ENCODE measurements at regions not wholly inside any gene's neighbourhood (a gene's known extent, or its start where the extent isn't known, plus 50 kb on each side); places are given as distances from the start of the nearest gene placed in this dataset.

DNA sequence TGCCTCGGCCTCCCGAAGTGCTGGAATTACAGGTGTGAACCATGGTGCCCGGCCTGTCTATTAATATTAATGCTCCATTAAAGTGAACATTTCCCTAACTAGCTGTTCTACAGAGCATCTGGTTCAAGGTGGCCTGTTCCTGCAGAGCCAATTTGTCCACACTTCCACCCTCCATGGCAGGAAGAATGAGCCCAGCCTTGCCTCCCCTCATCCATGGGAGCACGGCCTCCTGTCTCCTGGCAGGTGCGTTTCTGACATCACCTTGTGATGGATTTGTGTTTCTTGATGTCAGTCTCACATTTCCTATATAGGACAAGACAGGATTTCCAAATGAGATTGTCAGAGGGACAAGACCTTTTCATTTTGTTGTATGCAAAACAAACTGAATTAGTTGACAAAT lies 105.7 kb upstream of the FRMD1 start:
- POLR2A ChIA-PET: no interaction called here
- CTCF ChIA-PET: no interaction called here
- DNase-seq (ENCODE audit: extremely low spot score): no peak
- TF ChIP-seq, protein P1, sequence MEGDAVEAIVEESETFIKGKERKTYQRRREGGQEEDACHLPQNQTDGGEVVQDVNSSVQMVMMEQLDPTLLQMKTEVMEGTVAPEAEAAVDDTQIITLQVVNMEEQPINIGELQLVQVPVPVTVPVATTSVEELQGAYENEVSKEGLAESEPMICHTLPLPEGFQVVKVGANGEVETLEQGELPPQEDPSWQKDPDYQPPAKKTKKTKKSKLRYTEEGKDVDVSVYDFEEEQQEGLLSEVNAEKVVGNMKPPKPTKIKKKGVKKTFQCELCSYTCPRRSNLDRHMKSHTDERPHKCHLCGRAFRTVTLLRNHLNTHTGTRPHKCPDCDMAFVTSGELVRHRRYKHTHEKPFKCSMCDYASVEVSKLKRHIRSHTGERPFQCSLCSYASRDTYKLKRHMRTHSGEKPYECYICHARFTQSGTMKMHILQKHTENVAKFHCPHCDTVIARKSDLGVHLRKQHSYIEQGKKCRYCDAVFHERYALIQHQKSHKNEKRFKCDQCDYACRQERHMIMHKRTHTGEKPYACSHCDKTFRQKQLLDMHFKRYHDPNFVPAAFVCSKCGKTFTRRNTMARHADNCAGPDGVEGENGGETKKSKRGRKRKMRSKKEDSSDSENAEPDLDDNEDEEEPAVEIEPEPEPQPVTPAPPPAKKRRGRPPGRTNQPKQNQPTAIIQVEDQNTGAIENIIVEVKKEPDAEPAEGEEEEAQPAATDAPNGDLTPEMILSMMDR (IDR thresholded peaks at IDR 0.05; ENCODE audit: control extremely low read depth, extremely low read depth, low read depth, missing control alignments): no peak

GRCh38 chr6:168183613-168183970 lies 104.6 kb upstream of the FRMD1 start:
- CTCF ChIA-PET: interaction anchor here (1.1 kb wide), 1 partner anchor 9 kb away, joined by 3 read pairs; no protein-coding TSS in a partner anchor
- no peak for DNase-seq (ENCODE audit: extremely low spot score)

GRCh38 chr6:168182908-168183612 lies 104.0 kb upstream of the FRMD1 start:
- POLR2A ChIA-PET: no interaction called here
- no peak for DNase-seq (ENCODE audit: extremely low spot score)
- CTCF ChIA-PET: interaction anchor here (1.1 kb wide), 1 partner anchor 9 kb away, joined by 3 read pairs; no protein-coding TSS in a partner anchor
- TF ChIP-seq, protein P1 (IDR thresholded peaks at IDR 0.05; ENCODE audit: control extremely low read depth, extremely low read depth, low read depth, missing control alignments): no peak

More at GRCh38 chr6:168183613-168183970, 104.6 kb upstream of the FRMD1 start:
- POLR2A ChIA-PET: no interaction called here
- TF ChIP-seq, protein P1 (IDR thresholded peaks at IDR 0.05; ENCODE audit: control extremely low read depth, extremely low read depth, low read depth, missing control alignments): no peak

DNA sequence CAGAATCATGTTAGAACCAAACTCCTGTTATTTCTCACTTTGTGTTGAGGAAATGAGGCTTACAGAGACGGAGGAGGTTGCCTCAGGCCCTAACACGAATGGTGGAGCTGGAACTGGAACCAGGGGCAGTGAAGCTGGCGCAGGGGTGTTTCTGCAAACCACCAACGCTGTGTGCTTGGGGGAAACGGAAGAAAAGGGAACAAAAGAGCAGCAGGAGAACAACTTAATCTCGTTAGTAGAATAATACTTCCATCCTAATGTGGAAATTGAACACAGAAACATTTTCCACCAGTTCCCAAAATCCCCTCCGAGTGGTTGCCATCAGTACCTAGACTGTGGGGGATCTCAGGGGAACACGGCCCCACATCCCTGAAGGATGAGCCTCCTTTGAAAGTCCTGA lies 103.4 kb upstream of the FRMD1 start:
- CTCF ChIA-PET: no interaction called here
- POLR2A ChIA-PET: no interaction called here
- TF ChIP-seq, protein P1 (IDR thresholded peaks at IDR 0.05; ENCODE audit: control extremely low read depth, extremely low read depth, low read depth, missing control alignments): no peak
- DNase-seq (ENCODE audit: extremely low spot score): no peak

DNA sequence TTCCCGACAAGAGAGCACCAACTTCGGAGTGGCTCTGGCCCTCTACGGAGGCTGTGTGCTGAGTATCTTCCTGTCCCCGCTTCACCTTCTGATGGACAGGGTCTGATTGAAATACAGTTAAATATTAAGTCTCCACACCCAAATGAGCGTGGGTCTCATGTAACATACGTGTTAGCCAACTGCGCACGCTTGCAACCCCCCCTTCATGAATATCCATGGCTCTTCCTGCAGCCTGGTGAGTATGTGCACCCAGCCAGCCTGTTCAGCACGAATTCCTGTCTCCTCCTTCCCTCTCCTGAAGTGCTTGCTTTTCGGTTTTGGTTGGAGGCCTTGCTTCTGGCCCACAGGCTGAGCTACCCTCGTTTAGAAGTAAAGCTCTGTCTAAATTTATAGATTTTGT lies 102.9 kb upstream of the FRMD1 start:
- ChIA-PET POLR2A (no interaction called here), CTCF (no interaction called here)
- TF ChIP-seq, protein P1 (IDR thresholded peaks at IDR 0.05; ENCODE audit: control extremely low read depth, extremely low read depth, low read depth, missing control alignments): no peak
- DNase-seq (ENCODE audit: extremely low spot score): no peak

- TF ChIP-seq, protein P1 (IDR thresholded peaks at IDR 0.05; ENCODE audit: control extremely low read depth, extremely low read depth, low read depth, missing control alignments): no peak
- ChIA-PET CTCF (no interaction called here), POLR2A (no interaction called here)
- no peak for DNase-seq (ENCODE audit: extremely low spot score)
These were observed 102.3 kb upstream of the FRMD1 start for GRCh38 chr6:168181316-168181715.

All from GM10248 (cell line).